ENCODE measurements at regions not wholly inside any gene's neighbourhood (a gene's known extent, or its start where the extent isn't known, plus 50 kb on each side); places are given as distances from the start of the nearest gene placed in this dataset.

DNA sequence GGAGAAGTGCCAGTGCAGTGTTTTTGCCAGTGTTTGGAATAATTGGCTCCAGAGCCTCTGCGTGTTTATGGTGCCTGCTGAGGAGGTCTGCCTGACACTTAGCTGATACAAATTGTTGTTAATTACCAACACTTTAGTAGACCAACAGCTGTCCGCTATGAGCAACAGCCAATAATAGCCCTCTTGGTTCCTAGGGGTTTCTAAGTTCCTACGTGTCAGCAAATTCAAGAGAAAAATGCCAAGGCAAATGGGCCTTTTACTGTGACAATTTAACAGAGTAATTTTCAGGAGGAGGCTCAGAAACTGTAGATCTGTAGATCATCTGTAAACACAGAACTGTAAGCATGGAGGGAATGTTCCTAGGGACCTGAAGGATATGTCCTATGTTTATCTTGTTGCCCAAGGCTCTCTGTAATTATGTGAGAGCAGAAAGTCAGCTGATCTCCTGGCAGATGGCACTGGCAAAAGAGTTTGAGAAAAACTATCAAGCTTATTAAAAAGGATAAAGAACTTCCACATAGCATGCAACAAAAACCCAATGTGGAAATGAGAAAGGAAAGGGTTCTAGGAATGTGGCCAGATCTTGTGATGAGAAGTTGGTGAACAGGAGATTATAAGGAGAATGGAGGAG, 157.7 kb downstream of the GJA1 start:
- TF ChIP-seq EZH2phosphoT487 (IDR thresholded peaks at IDR 0.05; ENCODE audit: borderline replicate concordance, low read length) (no peak), CTCF (IDR thresholded peaks at IDR 0.05; ENCODE audit: low read depth, low read length, poor library complexity, severe bottlenecking) (no peak)

DNA sequence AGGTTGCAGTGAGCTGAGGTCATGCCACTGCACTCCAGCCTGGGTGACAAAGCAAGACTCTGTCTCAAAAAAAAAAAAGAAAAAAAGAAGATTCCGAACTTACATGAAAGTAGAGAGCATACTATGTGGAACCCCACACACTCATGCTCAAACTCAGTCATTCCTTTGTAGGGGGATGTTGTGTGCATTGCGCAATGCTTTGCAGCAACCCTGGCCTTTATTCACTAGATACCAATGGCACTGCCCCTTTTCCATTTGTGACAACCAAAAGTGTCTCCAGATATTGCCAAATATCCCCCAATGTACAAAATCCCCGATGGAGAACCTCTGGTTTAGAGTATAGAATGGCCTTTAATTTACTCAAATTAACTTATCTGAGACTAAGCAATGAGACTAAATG, 158.6 kb downstream of the GJA1 start:
- H3K9me3 ChIP-seq (ENCODE audit: control insufficient read depth, insufficient read depth, low read length): no peaks in the 10 kb centered on the region
- H3K4me3 ChIP-seq (ENCODE audit: low read length): no peak overlapping the region
- H3F3A ChIP-seq (ENCODE audit: control insufficient read depth, insufficient read depth): no peaks in the 10 kb centered on the region
- no peaks in the 10 kb centered on the region for H3K4me1 ChIP-seq (ENCODE audit: control insufficient read depth, low read length)
- no peak overlapping the region for H3K27ac ChIP-seq (ENCODE audit: low read depth, low read length)
- H3K4me2 ChIP-seq (ENCODE audit: low read length): no peak overlapping the region
- no peaks in the 10 kb centered on the region for H4K20me1 ChIP-seq (ENCODE audit: control insufficient read depth, insufficient read depth, low read depth, low read length)
- no peak for TF ChIP-seq CTCF (IDR thresholded peaks at IDR 0.05; ENCODE audit: low read depth, low read length, poor library complexity, severe bottlenecking)
- TF ChIP-seq EZH2phosphoT487 (IDR thresholded peaks at IDR 0.05; ENCODE audit: borderline replicate concordance, low read length): no peak
- H3K36me3 ChIP-seq (ENCODE audit: control insufficient read depth, low read length): no peaks in the 10 kb centered on the region
- no peaks in the 10 kb centered on the region for H3K9me2 ChIP-seq (replicated peaks; ENCODE audit: control insufficient read depth, low read length)
- H3K79me2 ChIP-seq (ENCODE audit: control insufficient read depth, low read length): no peaks in the 10 kb centered on the region
- no peaks in the 10 kb centered on the region for H3K27me3 ChIP-seq (ENCODE audit: control insufficient read depth, low read length)

More for the DNA sequence above, 157.7 kb downstream of the GJA1 start:
- no peaks in the 10 kb centered on the region for H3K4me1 ChIP-seq (ENCODE audit: control insufficient read depth, low read length)
- H3K9me2 ChIP-seq (replicated peaks; ENCODE audit: control insufficient read depth, low read length): no peaks in the 10 kb centered on the region
- H3F3A ChIP-seq (ENCODE audit: control insufficient read depth, insufficient read depth): no peaks in the 10 kb centered on the region
- no peaks in the 10 kb centered on the region for H3K36me3 ChIP-seq (ENCODE audit: control insufficient read depth, low read length)
- no peak overlapping the region for H3K27ac ChIP-seq (ENCODE audit: low read depth, low read length)
- no peak overlapping the region for H3K4me2 ChIP-seq (ENCODE audit: low read length)
- no peaks in the 10 kb centered on the region for H3K79me2 ChIP-seq (ENCODE audit: control insufficient read depth, low read length)
- no peaks in the 10 kb centered on the region for H3K27me3 ChIP-seq (ENCODE audit: control insufficient read depth, low read length)
- H4K20me1 ChIP-seq (ENCODE audit: control insufficient read depth, insufficient read depth, low read depth, low read length): no peaks in the 10 kb centered on the region
- H3K9me3 ChIP-seq (ENCODE audit: control insufficient read depth, insufficient read depth, low read length): no peaks in the 10 kb centered on the region
- H3K4me3 ChIP-seq (ENCODE audit: low read length): no peak overlapping the region

DNA sequence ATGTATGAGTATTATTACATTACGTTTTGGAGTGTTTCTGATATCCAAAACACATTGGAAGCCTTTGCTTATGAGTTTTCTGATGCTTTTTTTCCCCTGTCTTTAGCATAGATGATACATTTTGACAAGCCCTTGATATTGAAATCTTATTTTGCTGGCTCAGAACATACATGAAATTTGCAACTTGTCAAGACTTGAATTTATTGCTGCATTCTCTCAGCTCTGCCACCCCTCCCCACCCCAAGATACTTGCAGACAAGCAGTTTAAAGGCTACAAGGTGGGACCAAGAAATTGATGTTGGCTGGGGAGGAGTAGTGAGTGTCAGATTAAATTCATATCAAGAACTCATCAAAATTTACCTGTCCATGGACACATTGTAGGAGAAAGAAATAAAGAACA, 160.2 kb downstream of the GJA1 start:
- TF ChIP-seq CTCF (IDR thresholded peaks at IDR 0.05; ENCODE audit: low read depth, low read length, poor library complexity, severe bottlenecking) (no peak), EZH2phosphoT487 (IDR thresholded peaks at IDR 0.05; ENCODE audit: borderline replicate concordance, low read length) (no peak)
- no peaks in the 10 kb centered on the region for H3K27me3 ChIP-seq (ENCODE audit: control insufficient read depth, low read length)
- no peaks in the 10 kb centered on the region for H3K4me1 ChIP-seq (ENCODE audit: control insufficient read depth, low read length)
- H3K4me3 ChIP-seq (ENCODE audit: low read length): no peak overlapping the region
- H3K79me2 ChIP-seq (ENCODE audit: control insufficient read depth, low read length): no peaks in the 10 kb centered on the region
- H4K20me1 ChIP-seq (ENCODE audit: control insufficient read depth, insufficient read depth, low read depth, low read length): no peaks in the 10 kb centered on the region
- H3K4me2 ChIP-seq (ENCODE audit: low read length): no peak overlapping the region
- no peaks in the 10 kb centered on the region for H3K9me3 ChIP-seq (ENCODE audit: control insufficient read depth, insufficient read depth, low read length)
- H3K36me3 ChIP-seq (ENCODE audit: control insufficient read depth, low read length): no peaks in the 10 kb centered on the region
- no peak overlapping the region for H3K27ac ChIP-seq (ENCODE audit: low read depth, low read length)
- H3K9me2 ChIP-seq (replicated peaks; ENCODE audit: control insufficient read depth, low read length): no peaks in the 10 kb centered on the region
- H3F3A ChIP-seq (ENCODE audit: control insufficient read depth, insufficient read depth): no peaks in the 10 kb centered on the region

Data from DOHH2 (cell line).